Umbilical cord (tissue), 1 donor: ENCODE measurements at regions not wholly inside any gene's neighbourhood (a gene's known extent, or its start where the extent isn't known, plus 50 kb on each side); places are given as distances from the start of the nearest gene placed in this dataset.
"Not testable (repeated sequence)": the region's sequence is repeated elsewhere in the genome, so short reads cannot be mapped to it uniquely, and the experiment has no call there.

ENCODE experiments used
- DNase-seq: peaks from one replicate; pipeline ENCODE4 v3.0.0-alpha.2; 2015; ENCODE audit warnings: low spot score

GRCh38 chr4:20196476-20196875 is 55.2 kb upstream of the SLIT2 start:
- DNase-seq, result no peak

DNA sequence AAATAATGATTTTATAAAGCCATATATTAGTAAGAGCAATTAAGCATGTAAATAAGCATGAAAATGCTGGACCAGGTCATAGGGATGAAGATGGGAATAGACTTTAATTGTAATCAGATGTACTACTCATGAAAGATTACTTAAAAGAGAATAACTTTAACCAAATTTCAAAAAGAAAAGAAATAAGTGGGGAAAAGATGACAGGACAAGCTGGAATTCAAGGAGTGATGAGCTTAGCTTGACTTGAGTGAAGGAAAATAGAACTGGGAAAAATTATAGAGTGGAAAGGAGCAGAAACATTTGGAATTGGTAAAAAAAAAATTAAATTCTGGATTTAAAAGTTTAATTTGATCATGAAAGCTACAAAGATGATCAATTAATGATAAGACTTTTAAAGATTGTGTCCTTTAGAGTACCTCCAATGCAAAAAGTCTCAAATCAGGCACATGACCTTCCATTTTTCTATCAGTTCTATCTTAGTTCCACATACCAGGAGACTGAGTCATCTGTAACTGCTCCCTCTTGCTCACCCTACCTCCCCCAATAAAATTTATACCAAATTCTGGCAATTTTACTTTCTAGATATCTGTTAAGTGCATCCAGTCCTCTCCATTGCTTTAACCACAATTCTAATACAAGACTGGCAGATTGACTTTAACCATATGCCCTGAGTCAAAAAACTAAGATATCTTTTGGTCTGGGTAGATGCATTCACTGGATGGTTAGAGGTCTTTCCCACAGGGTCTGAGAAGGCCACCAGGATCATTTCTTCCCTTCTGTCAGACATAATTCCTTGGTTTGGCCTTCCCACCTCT is 56.4 kb upstream of the SLIT2 start:
- no peak for DNase-seq

DNA sequence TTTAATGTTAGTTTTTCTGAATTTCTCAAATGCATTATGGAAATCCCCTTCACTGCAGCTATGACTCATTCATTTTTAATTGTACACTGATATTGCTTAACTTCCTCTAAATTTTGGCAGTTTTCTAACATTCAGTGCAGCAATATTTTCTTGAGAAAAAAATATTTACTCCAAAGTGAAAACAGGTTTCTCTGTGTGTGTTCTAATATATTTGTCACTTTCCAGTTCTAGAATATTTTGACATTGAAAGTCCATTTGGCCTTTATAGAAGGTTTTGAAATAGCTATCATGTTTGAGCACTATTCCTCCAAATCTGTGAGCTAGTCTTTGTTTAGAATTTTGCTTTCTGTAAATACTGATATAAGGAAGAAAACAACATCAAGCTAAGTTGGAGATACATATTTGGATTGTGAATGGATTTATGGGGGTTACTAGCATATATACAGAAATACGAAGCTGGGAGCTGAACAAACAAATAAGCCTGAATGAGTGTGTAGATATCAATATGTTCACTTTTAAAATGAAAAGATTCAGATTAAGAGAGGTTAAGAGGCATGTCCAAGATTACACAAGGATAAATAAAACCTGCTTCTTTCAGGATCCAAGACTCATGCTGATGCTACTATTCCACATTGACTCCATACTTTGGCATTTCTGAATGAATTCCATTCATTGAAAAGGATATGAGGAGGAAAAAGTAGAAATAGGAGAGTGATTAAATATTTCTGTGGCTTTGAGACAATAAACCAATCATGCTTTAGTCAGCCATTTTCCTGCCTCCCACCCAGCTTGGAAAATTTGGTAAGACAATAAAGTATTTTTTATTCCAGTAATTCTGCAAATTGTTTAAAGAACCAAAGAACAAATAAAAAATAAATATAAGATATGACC is 57.3 kb upstream of the SLIT2 start:
- DNase-seq, result peak; percentile 19

DNA sequence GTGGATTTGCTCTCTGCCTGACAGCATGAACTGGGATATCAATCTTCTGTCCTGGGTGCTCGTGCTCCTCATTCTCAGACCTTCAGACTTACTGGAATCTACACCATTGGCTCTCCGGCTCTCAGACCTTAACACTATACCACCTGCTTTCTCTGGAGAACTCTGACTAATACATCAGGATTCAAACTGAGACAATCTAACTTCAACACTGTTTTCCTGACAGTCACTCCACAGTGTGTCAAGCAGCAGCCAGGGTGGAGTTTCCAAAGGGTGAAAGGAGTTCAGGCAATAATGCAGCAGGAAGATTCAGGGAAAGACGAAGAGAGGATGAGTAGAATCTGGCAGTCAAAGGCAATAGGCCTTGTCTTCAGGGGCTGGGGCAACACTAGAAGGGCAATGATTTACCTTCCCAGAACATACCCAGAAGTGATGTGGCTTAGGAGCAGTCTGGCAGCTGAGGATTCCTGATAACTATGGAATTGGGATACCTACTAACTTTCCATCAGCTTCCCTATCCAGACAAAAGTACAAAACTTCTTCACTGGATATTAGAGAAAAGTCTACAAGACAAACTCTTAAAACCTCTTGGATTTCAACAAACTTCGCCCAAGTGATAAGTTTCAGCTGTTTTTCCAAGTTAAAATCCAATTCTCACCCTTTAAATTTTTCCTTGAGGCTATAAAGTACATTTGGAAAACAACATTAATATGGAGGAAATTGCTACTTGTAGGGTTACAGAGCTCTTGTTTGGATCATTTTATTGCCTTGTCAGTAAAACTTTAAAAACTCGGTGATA is 58.4 kb upstream of the SLIT2 start:
- no peak for DNase-seq

DNA sequence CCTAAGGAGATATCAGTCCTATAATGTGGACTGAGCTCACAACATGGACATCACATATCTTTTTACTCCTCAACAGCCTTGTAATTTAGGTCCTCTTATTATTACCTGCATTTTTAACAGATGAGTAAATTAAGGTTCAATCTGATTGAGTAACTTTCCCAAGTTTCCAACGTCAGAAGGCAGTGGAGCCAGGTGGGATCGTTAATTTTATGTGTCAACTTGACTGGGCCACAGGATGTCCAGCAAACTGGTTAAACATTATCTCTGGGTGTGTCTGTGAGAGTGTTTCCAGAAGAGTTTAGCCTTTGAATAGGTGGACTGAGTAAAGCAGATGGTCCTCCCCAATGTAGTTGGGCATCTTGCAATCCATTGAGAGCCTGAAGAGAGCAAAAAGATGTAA is 59.0 kb upstream of the SLIT2 start:
- no peak for DNase-seq

DNA sequence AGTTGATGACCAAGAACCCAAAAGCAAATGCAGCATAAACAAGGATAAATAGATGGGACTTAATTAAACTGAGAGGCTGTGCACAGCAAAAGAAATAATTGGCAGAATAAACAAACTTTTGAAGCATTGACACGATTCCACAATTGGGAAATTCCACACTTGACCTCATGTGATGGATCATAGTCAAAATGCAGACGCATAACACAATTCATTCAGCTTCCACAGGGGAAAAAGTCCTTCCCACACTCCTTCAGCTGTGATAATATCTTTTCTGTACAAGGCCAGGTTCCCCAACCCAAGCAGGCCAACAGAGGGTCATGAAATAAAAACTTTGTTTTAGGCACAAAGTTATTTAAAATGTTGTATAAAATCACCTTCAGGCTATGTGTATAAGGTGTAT is 66.6 kb upstream of the SLIT2 start:
- no peak for DNase-seq

DNA sequence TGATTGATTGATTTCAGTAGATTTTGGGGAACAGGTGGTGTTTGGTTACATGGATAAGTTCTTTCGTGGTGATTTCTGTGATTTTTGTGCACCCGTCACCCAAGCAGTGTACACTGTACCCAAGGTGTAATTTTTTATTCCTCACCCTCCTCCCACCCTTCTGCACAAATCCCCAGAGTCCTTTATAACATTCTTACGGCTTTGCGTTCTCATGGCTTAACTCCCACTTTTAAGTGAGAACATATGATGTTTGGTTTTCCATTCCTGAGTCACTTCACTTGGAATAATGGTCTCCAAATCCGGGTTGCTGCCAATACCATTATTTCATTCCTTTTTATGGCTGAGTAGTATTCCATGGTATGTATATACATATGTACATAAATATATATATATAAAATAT is 68.6 kb upstream of the SLIT2 start:
- not testable (repeated sequence) for DNase-seq

DNA sequence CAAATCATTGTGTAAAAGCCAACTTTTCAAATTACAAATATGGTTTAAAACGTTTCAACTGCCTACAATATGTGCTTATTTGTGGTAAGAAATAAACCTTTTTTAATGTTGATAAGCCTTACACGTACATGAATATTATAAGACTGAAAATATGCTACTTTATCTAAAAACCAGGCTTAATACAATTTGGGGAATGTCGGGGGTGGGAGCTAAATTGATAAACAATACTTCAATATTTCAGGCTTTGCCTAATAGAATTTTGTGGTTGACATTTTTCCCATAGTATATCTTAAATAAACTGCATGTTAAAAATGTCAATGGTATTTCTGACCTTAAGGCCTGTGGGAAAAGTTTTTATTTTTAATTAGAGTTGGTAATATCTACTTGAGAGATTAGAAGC is 69.8 kb upstream of the SLIT2 start:
- DNase-seq, result no peak

DNA sequence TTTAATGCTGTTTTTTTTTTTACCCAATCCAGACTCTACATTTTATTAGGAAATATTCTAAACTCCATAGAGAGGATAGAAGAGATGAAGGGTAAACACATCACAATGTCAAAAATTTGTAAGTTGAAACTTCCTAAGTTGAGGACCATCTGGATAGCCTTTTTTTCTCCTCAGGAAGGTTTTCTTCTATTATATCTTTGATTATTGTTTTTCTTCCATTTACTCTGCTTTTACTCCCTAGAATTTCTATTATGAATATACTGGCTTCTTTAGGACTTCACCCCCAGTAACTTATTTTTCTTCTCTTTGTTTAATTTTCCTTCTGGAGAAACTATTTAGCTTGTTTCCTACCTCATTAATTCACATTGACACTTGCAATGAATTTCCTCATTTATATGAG is 71.2 kb upstream of the SLIT2 start:
- DNase-seq, result no peak

DNA sequence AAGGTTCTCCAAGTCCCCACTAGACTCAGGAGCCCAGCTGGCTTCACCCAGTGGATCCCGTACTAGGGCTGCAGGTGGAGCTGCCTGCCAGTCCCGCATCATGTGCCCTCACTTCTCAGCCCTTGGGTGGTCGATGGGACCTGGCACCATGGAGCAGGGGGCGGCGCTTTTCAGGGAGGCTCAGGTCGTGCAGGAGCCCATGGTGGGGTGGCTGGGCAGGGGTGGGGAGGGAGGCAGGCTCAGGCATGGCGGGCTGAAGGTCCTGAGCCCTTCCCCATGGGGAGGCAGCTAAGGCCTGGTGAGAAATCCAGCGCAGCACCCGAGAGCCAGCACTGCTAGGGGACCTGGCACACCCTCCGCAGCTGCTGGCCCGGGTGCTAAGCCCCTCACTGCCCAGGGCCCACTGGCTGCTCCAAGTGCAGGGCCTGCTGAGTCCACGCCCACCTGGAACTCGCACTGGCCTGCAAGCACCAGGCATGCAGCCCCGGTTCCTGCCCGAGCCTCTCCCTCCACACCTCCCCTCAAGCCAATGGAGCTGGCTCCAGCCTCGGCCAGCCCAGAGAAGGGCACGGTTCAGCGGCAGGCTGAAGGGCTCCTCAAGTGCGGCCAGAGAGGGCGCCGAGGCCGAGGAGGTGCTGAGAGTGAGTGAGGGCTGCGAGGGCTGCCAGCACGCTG is 72.7 kb upstream of the SLIT2 start:
- DNase-seq, result no peak

DNA sequence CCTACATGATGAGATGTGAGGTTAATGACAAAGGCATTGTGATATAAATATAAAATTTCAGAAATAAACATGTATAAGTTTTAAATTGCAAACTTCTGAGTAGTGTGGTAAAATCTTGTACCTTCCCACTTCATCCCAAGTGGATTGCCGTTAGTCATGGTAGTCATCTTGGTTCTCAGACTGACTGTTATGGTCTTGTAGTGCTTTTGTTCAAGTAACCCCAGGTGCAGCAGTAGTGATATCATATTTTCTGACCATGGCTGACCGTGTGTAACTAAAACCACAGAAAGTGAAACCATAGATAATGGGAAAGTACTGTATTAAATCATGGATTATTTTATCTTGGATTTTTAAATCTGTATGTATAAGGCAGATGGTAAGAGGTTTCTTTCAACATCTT is 74.8 kb upstream of the SLIT2 start:
- no peak for DNase-seq

DNA sequence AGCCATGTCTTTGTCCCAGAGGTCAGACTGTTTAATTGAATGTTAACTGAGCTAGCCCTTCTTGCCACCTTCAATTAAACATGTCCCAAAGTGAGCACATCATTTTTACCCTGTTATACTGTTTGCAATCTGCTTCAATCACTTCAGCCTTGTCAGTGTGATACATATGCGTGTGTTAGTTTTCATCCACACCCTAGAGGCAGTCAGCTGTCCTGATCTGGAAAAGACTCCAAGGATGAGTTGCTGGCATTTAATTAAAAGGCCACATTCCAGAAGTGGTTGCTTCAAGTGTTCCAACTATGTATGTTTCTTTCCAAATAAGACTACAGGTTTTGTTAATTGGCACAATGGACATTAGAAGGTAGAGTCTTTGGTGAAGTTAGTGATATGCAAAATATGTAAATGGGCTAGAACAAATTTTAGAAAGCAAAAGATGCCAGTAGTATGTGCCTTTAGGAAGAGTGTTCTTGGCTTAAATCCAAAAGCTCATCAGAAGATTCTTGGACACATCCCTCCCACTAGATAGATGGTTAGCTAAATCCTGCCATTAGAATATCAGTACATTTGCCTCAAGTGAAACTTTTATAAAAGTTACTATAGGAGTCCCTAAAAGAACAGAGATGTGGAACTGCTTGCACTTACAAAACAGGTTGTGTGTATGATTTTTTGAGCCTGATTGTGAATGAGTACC is 79.5 kb upstream of the SLIT2 start:
- no peak for DNase-seq

DNA sequence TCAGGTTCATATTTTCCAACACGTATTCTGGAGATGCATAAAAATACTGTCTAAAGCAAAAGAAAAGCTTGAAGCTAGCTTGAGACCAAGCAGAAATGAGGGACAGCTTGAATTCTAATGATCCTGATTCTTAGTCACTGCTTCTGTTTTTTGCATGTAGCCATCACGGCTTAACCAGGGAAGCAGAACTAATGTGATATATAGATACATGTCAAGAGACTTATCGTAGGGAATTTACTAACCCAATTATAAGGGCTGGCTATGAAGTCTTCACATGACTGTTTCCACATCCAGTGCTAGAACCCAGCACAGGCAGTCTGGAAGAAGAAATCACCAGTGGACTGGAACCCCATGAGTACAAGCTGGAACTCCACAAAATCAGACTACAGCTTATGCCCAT is 85.2 kb upstream of the SLIT2 start:
- no peak for DNase-seq

DNA sequence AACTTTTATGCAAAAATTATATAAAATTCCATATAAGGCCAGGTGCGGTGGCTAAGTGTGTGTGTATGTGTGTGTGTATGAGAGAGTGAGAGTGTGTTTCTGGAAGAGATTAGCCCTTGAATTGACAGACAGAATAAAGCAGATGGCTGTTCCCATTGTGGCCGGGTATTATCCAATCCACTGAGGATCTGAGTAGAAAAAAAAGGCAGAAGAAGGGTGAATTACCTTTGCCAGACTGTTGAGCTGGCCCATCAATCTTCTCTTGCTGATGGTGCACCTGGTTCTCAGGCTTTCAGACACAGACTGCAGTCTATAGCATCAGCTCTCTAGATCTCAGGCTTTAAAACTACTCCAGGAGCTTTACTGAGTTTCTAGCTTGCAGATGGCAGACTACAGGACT is 92.2 kb upstream of the SLIT2 start:
- DNase-seq, result no peak

GRCh38 chr4:20158195-20158594 is 93.5 kb upstream of the SLIT2 start:
- DNase-seq, result no peak

DNA sequence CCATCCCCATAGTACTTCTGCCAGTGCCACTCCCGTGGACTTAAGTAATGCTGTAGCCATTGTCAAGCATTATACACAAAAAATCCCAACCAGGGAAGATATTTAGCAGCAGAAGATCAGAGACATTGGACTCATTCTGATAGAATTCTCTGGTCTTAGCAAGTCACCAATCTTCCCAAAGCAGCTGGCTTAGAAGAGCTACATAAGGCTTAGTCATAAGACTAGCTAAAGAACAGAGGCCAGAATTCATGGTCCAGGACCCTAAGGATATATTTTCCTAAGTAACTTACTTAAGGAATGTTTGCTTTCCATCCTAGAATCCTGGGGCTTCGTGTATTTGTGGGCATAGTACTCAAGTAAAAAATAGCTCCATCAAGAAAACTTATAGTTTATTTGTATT is 100.3 kb upstream of the SLIT2 start:
- DNase-seq, result peak; percentile 34

DNA sequence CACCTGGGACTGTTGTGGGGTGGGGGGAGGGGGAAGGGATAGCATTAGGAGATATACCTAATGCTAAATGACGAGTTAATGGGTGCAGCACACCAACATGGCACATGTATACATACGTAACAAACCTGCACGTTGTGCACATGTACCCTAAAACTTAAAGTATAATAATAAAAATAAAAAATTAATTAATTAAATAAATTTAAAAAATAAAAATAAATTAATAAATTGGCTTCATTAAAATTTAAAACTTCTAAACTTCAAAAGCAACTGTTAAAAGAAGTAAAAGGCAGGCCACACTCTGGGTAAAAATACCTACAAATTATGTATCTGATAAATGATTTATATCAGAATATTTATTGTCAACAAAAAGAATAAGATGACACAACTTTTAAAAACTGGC is 102.6 kb upstream of the SLIT2 start:
- not testable (repeated sequence) for DNase-seq

GRCh38 chr4:20137176-20137575 is 114.5 kb upstream of the SLIT2 start:
- no peak for DNase-seq

DNA sequence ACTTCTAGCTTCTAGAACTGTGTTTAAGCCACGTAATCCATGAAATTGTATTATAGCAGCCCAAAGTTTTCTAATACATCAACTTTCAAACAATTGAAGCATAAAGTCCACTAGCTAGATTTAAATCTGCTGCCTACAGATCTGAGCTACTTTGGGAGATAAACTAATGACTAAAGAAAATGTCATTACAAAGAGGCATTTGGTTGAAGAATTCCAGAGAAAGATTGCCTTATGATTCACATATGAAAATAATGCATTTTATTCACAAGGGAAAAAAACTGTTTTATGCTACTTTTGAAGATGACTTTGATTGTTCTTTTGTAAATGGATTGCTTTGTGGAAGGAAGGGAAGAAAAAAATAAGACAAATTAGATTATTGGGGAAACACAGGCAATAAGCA is 124.1 kb upstream of the SLIT2 start:
- DNase-seq, result peak; percentile 20

DNA sequence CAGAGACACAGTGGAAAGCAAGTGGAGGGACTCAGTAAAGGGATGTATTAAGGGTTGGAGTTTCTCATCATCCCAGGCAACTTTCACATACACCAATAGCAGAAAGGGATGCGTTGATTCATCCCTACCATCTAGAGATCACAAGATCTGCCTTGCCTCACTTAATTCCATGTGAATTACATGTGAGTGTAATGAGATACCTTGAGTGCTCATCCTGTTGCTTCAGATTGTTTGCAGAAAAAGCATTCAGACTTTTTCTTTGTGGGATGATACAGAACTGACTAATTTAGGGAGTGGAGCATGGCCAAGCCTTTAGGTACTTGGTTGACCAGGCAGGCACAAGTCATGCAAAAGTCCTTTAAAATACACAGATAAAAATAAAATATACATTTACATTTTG is 124.8 kb upstream of the SLIT2 start:
- no peak for DNase-seq
